ENCODE measurements at regions not wholly inside any gene's neighbourhood (a gene's known extent, or its start where the extent isn't known, plus 50 kb on each side); places are given as distances from the start of the nearest gene placed in this dataset.

DNA sequence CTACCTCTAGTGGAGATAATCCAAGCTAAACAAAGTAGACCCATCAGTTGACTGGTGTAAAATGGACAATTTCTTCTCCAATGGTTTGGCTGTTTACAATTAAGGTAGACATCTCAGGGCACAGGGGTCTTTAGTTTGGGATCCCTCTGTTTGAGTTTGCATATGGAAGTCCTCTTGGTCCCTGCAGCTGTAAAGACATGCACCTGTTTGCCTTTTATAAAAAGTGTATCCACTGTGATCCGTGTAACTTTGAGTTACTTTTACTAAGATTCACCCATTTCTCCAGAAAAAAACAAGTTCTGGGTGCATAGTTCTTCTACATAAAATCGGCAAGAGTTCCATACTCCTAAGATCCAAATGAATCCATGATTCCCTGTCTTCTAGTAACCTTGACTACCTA lies 374.7 kb upstream of the ADAMTS16 start:
- TF ChIP-seq, protein P1, sequence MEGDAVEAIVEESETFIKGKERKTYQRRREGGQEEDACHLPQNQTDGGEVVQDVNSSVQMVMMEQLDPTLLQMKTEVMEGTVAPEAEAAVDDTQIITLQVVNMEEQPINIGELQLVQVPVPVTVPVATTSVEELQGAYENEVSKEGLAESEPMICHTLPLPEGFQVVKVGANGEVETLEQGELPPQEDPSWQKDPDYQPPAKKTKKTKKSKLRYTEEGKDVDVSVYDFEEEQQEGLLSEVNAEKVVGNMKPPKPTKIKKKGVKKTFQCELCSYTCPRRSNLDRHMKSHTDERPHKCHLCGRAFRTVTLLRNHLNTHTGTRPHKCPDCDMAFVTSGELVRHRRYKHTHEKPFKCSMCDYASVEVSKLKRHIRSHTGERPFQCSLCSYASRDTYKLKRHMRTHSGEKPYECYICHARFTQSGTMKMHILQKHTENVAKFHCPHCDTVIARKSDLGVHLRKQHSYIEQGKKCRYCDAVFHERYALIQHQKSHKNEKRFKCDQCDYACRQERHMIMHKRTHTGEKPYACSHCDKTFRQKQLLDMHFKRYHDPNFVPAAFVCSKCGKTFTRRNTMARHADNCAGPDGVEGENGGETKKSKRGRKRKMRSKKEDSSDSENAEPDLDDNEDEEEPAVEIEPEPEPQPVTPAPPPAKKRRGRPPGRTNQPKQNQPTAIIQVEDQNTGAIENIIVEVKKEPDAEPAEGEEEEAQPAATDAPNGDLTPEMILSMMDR (IDR thresholded peaks at IDR 0.05) = no peak
- no peak for TF ChIP-seq EZH2 (IDR thresholded peaks at IDR 0.05; ENCODE audit: borderline replicate concordance, insufficient read depth, low read depth, low read length, poor library complexity, severe bottlenecking)
